Type B pancreatic cell (in vitro differentiated cells): ENCODE measurements at regions not wholly inside any gene's neighbourhood (a gene's known extent, or its start where the extent isn't known, plus 50 kb on each side); places are given as distances from the start of the nearest gene placed in this dataset.
"Not testable (repeated sequence)": the region's sequence is repeated elsewhere in the genome, so short reads cannot be mapped to it uniquely, and the experiment has no call there.

Experiments used
- DNase-seq: peaks from one replicate; pipeline ENCODE4 v3.0.0; 2021; ENCODE audit warnings: mixed read lengths; ENCODE audit not compliant: unreplicated experiment; ENCODE audit errors: extremely low spot score
- H3K27ac Mint-ChIP-seq: 2 replicates; pipeline ENCODE4 v1.8.0; 2021; ENCODE audit warnings: mild to moderate bottlenecking, mixed read lengths
- H3K27me3 Mint-ChIP-seq: 2 replicates; pipeline ENCODE4 v1.8.0; 2021; ENCODE audit warnings: mixed read lengths
- H3K36me3 Mint-ChIP-seq: 2 replicates; pipeline ENCODE4 v1.8.0; 2021; ENCODE audit warnings: mixed read lengths
- H3K4me1 Mint-ChIP-seq: one replicate; pipeline ENCODE4 v1.8.0; 2021; ENCODE audit warnings: mixed read lengths; ENCODE audit not compliant: unreplicated experiment
- H3K4me3 Mint-ChIP-seq: 2 replicates; pipeline ENCODE4 v1.8.0; 2021; ENCODE audit warnings: mild to moderate bottlenecking, mixed read lengths
- H3K9me3 Mint-ChIP-seq: 2 replicates; pipeline ENCODE4 v1.8.0; 2021; ENCODE audit warnings: mixed read lengths
- TF ChIP-seq, protein P1 (sequence below): fragments of 200-600 bp; sonication (generic); conservative IDR thresholded peaks from 2 replicates; pipeline ENCODE4 v1.5.0; 2021; ENCODE audit warnings: antibody characterized with exemption, mild to moderate bottlenecking

- H3K27me3 Mint-ChIP-seq = no peaks in the 10 kb centered on the region
- H3K36me3 Mint-ChIP-seq = no peaks in the 10 kb centered on the region
- H3K9me3 Mint-ChIP-seq = peaks cover 15% of the 10 kb centered on the region
- no peak for DNase-seq
- TF ChIP-seq, protein P1, sequence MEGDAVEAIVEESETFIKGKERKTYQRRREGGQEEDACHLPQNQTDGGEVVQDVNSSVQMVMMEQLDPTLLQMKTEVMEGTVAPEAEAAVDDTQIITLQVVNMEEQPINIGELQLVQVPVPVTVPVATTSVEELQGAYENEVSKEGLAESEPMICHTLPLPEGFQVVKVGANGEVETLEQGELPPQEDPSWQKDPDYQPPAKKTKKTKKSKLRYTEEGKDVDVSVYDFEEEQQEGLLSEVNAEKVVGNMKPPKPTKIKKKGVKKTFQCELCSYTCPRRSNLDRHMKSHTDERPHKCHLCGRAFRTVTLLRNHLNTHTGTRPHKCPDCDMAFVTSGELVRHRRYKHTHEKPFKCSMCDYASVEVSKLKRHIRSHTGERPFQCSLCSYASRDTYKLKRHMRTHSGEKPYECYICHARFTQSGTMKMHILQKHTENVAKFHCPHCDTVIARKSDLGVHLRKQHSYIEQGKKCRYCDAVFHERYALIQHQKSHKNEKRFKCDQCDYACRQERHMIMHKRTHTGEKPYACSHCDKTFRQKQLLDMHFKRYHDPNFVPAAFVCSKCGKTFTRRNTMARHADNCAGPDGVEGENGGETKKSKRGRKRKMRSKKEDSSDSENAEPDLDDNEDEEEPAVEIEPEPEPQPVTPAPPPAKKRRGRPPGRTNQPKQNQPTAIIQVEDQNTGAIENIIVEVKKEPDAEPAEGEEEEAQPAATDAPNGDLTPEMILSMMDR = no peak
- no peak overlapping the region for H3K27ac Mint-ChIP-seq
- H3K4me1 Mint-ChIP-seq = no peaks in the 10 kb centered on the region
- no peak overlapping the region for H3K4me3 Mint-ChIP-seq
Measured at GRCh38 chr14:105939810-105940508, 413.6 kb downstream of the TMEM121 start.

- TF ChIP-seq, protein P1 = no peak
- Mint-ChIP-seq H3K27me3 (no peaks in the 10 kb centered on the region), H3K27ac (no peak overlapping the region), H3K4me3 (no peak overlapping the region), H3K4me1 (no peaks in the 10 kb centered on the region), H3K36me3 (no peaks in the 10 kb centered on the region), H3K9me3 (peaks cover 15% of the 10 kb centered on the region)
- no peak for DNase-seq
Measured at GRCh38 chr14:105940534-105941225, 414.3 kb downstream of the TMEM121 start.

DNA sequence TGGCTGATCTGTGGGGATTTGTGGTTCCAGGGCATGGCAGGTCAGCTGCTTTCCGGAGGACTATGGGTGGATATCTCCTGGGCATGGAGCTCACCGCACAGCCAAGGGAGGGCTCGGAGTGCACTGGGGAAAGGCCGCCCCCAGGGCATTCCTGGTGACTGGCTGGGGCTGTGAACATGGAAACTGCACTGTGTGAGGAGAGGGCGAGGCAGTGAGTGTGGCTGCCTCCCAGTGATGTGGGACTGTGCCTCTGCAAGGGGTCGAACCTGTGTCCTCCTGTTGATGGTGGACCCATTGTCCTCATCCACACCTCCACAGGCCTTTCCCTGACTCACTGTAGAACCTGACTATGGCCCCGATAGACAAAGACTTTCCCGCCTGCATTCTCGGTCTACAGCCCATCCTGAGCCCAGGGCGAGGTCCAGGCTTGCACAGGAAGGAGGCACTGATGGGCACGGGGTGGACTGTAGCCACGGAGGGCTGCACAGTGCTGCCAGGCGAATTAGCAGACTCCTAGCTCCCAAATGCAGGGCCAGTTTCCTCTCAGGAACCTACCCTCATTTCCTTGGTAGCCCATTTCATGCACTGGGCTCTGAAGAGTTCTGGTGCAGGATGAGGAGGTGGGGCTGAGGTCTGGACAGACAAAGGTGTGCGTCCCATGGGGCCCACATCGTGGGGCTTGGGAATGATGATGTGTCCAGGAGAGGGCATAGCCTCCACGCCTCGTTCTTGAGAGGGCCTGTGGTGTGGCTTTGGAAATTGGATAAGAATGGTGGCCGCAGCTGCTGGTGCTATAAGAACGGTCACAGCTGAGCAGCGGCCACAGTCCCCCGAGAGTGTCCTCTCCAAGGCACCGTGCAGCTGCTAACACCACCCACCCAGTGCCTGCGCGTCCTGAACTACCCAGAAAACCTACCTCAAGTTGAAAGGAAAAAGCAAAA is 415.1 kb downstream of the TMEM121 start:
- peaks cover 15% of the 10 kb centered on the region for H3K9me3 Mint-ChIP-seq
- TF ChIP-seq, protein P1 = no peak
- H3K27ac Mint-ChIP-seq = no peak overlapping the region
- no peaks in the 10 kb centered on the region for H3K4me1 Mint-ChIP-seq
- no peak overlapping the region for H3K4me3 Mint-ChIP-seq
- no peaks in the 10 kb centered on the region for H3K36me3 Mint-ChIP-seq
- DNase-seq = no peak
- no peaks in the 10 kb centered on the region for H3K27me3 Mint-ChIP-seq

DNA sequence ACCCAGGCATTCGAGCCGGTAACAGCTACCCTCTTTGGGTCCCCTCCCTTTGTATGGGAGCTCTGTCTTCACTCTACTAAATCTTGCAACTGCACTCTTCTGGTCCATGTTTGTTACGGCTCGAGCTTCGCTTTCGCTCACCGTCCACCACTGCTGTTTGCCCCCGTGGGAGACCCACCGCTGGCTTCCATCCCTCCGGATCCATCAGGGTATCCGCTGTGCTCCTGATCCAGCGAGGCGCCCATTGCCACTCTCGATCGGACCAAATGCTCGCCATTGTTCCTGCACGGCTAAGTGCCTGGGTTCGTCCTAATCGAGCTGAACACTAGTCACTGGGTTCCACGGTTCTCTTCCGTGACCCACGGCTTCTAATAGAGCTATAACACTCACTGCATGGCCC is 416.3 kb downstream of the TMEM121 start:
- H3K4me1 Mint-ChIP-seq, H3K27me3 Mint-ChIP-seq, H3K4me3 Mint-ChIP-seq, H3K27ac Mint-ChIP-seq, H3K36me3 Mint-ChIP-seq, DNase-seq: not testable (repeated sequence)
- H3K9me3 Mint-ChIP-seq = peaks cover 15% of the 10 kb centered on the region

- DNase-seq = no peak
- peaks cover 8% of the 10 kb centered on the region for H3K9me3 Mint-ChIP-seq
Measured at GRCh38 chr14:105943973-105944602, 417.7 kb downstream of the TMEM121 start.

More at GRCh38 chr14:105943973-105944602, 417.7 kb downstream of the TMEM121 start:
- TF ChIP-seq, protein P1 = no peak
- Mint-ChIP-seq H3K27me3 (no peaks in the 10 kb centered on the region), H3K36me3 (no peaks in the 10 kb centered on the region), H3K27ac (no peak overlapping the region), H3K4me3 (no peak overlapping the region), H3K4me1 (no peaks in the 10 kb centered on the region)
